ENCODE measurements at regions not wholly inside any gene's neighbourhood (a gene's known extent, or its start where the extent isn't known, plus 50 kb on each side); places are given as distances from the start of the nearest gene placed in this dataset.

GRCh38 chr4:72677265-72677664 is 108.2 kb upstream of the ADAMTS3 start:
- Mint-ChIP-seq H3K36me3 (no peaks in the 10 kb centered on the region), H3K27me3 (peaks cover 6% of the 10 kb centered on the region), H3K27ac (no peak overlapping the region), H3K4me1 (ENCODE audit: unreplicated experiment) (no peaks in the 10 kb centered on the region), H3K9me3 (no peaks in the 10 kb centered on the region), H3K4me3 (no peak overlapping the region)
- TF ChIP-seq CTCF (conservative IDR thresholded peaks at IDR 0.05) = no peak
- no peak for DNase-seq (ENCODE audit: extremely low spot score, unreplicated experiment)

GRCh38 chr4:72671980-72672379 is 103.0 kb upstream of the ADAMTS3 start:
- DNase-seq (ENCODE audit: extremely low spot score, unreplicated experiment) = no peak
- no peaks in the 10 kb centered on the region for H3K36me3 Mint-ChIP-seq
- no peak for TF ChIP-seq CTCF (conservative IDR thresholded peaks at IDR 0.05)
- H3K27me3 Mint-ChIP-seq = peaks cover 6% of the 10 kb centered on the region
- H3K27ac Mint-ChIP-seq = no peak overlapping the region
- no peak overlapping the region for H3K4me3 Mint-ChIP-seq
- no peaks in the 10 kb centered on the region for H3K4me1 Mint-ChIP-seq (ENCODE audit: unreplicated experiment)
- H3K9me3 Mint-ChIP-seq = no peaks in the 10 kb centered on the region

GRCh38 chr4:72670521-72670920 is 101.5 kb upstream of the ADAMTS3 start:
- no peak for DNase-seq (ENCODE audit: extremely low spot score, unreplicated experiment)
- H3K9me3 Mint-ChIP-seq = no peaks in the 10 kb centered on the region
- H3K27ac Mint-ChIP-seq = no peak overlapping the region
- no peak for TF ChIP-seq CTCF (conservative IDR thresholded peaks at IDR 0.05)
- peaks cover 6% of the 10 kb centered on the region for H3K27me3 Mint-ChIP-seq
- no peak overlapping the region for H3K4me3 Mint-ChIP-seq
- H3K36me3 Mint-ChIP-seq = no peaks in the 10 kb centered on the region
- peaks cover 3% of the 10 kb centered on the region for H3K4me1 Mint-ChIP-seq (ENCODE audit: unreplicated experiment)

- no peaks in the 10 kb centered on the region for H3K27me3 Mint-ChIP-seq
- no peak for TF ChIP-seq CTCF (conservative IDR thresholded peaks at IDR 0.05)
- no peaks in the 10 kb centered on the region for H3K36me3 Mint-ChIP-seq
- peaks cover 11% of the 10 kb centered on the region for H3K4me1 Mint-ChIP-seq (ENCODE audit: unreplicated experiment)
- H3K27ac Mint-ChIP-seq = no peak overlapping the region
- no peak overlapping the region for H3K4me3 Mint-ChIP-seq
- no peaks in the 10 kb centered on the region for H3K9me3 Mint-ChIP-seq
- DNase-seq (ENCODE audit: extremely low spot score, unreplicated experiment) = no peak
Measured at GRCh38 chr4:72666910-72667309, 97.9 kb upstream of the ADAMTS3 start.

- no peak for TF ChIP-seq CTCF (conservative IDR thresholded peaks at IDR 0.05)
- H3K4me3 Mint-ChIP-seq = peak overlapping the region; percentile 5
- H3K36me3 Mint-ChIP-seq = no peaks in the 10 kb centered on the region
- no peak overlapping the region for H3K27ac Mint-ChIP-seq
- no peaks in the 10 kb centered on the region for H3K27me3 Mint-ChIP-seq
- H3K4me1 Mint-ChIP-seq (ENCODE audit: unreplicated experiment) = peaks cover 11% of the 10 kb centered on the region
- no peak for DNase-seq (ENCODE audit: extremely low spot score, unreplicated experiment)
- no peaks in the 10 kb centered on the region for H3K9me3 Mint-ChIP-seq
Measured at GRCh38 chr4:72665171-72665968, 96.3 kb upstream of the ADAMTS3 start.
